ENCODE measurements at regions not wholly inside any gene's neighbourhood (a gene's known extent, or its start where the extent isn't known, plus 50 kb on each side); places are given as distances from the start of the nearest gene placed in this dataset.
"Not testable (repeated sequence)": the region's sequence is repeated elsewhere in the genome, so short reads cannot be mapped to it uniquely, and the experiment has no call there.

DNA sequence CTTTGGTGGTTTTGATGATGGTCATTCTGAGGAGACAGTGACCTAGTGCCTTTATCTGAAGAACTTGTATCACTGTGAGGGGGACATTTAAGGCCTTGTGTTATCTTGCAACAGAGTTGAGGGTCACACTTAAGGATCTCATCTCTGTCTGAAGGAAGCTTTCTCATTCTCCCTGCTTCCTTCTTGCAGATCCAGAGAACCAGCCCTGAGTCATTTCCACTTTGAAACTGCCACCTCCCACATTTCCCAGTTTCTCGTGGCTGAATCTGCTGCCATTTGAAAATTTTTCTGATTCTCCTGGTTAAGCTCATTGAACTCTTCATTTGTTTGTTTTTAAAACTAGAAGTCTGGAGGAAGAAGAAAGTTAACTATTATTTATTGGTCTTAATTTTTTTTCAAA lies 190.2 kb upstream of the CDH11 start:
- Histone ChIP-seq H3K36me3 (ENCODE audit: control insufficient read depth in 1 of 2, insufficient read depth in 2 of 2, low read length in 2 of 2) (no peaks in the 10 kb centered on the region), H3K9me2 (ENCODE audit: insufficient read depth) (no peaks in the 10 kb centered on the region), H3K4me3 (replicated peaks in 1 of 2; ENCODE audit: low read depth in 1 of 2, low read length in 2 of 2) (no peak overlapping the region), H3K4me2 (ENCODE audit: low read length) (no peak overlapping the region), H3K27ac (ENCODE audit: low read depth, low read length) (no peak overlapping the region), H3K79me2 (ENCODE audit: insufficient read depth, low read length) (no peaks in the 10 kb centered on the region), H2AFZ (ENCODE audit: low read depth, low read length, poor library complexity, severe bottlenecking) (no peak overlapping the region), H3K4me1 (ENCODE audit: control insufficient read depth in 1 of 2, insufficient read depth in 2 of 2, low read length in 2 of 2) (no peaks in the 10 kb centered on the region), H4K20me1 (ENCODE audit: insufficient read depth) (no peaks in the 10 kb centered on the region), H3K27me3 (ENCODE audit: insufficient read depth, low read length) (no peaks in the 10 kb centered on the region), H3K9me3 (ENCODE audit: control insufficient read depth in 1 of 2, insufficient read depth in 1 of 2, low read depth in 1 of 2, low read length in 2 of 2) (peaks cover 5 to 31% of the 10 kb centered on the region in 2 experiments; a peak in 2 of 4 replicates), H3K9ac (ENCODE audit: low read length) (no peak overlapping the region)
- BruUV-seq (replicated peaks) = no TSS peak
- ChIA-PET POLR2A (no interaction called here), CTCF (no interaction called here), RAD21 (ENCODE audit: low non-redundant PET in 1 of 2, low total read pairs in 2 of 2, uncharacterized antibody in 2 of 2, unreplicated experiment in 2 of 2) (no interaction called here)
- no peak for TF ChIP-seq SIN3A (IDR thresholded peaks at IDR 0.05; ENCODE audit: low read depth)
- TF ChIP-seq CBX3 (IDR thresholded peaks at IDR 0.05; ENCODE audit: low read depth) = no peak
- no peak for TF ChIP-seq ZFX (IDR thresholded peaks at IDR 0.05)
- intact Hi-C loops (cut with micrococcal nuclease) = no loop called here
- ATAC-seq (no peak), DNase-seq (ENCODE audit: low read depth, low spot score) (no peak)

GRCh38 chr16:65310491-65310890 lies 188.6 kb upstream of the CDH11 start:
- H3K9me2 ChIP-seq (ENCODE audit: insufficient read depth); H3K27me3 ChIP-seq (ENCODE audit: insufficient read depth, low read length); H3K27ac ChIP-seq (ENCODE audit: low read depth, low read length); H3K4me2 ChIP-seq (ENCODE audit: low read length); H3K4me3 ChIP-seq (replicated peaks in 1 of 2; ENCODE audit: low read depth in 1 of 2, low read length in 2 of 2); ATAC-seq; CTCF ChIA-PET; POLR2A ChIA-PET; DNase-seq (ENCODE audit: low read depth, low spot score); H3K9ac ChIP-seq (ENCODE audit: low read length); RAD21 ChIA-PET (ENCODE audit: low non-redundant PET in 1 of 2, low total read pairs in 2 of 2, uncharacterized antibody in 2 of 2, unreplicated experiment in 2 of 2); BruUV-seq (replicated peaks); intact Hi-C loops (cut with micrococcal nuclease); H3K79me2 ChIP-seq (ENCODE audit: insufficient read depth, low read length); H2AFZ ChIP-seq (ENCODE audit: low read depth, low read length, poor library complexity, severe bottlenecking); H3K36me3 ChIP-seq (ENCODE audit: control insufficient read depth in 1 of 2, insufficient read depth in 2 of 2, low read length in 2 of 2); H4K20me1 ChIP-seq (ENCODE audit: insufficient read depth); H3K4me1 ChIP-seq (ENCODE audit: control insufficient read depth in 1 of 2, insufficient read depth in 2 of 2, low read length in 2 of 2): not testable (repeated sequence)
- peaks cover 5 to 42% of the 10 kb centered on the region in 2 experiments; a peak in 2 of 4 replicates for H3K9me3 ChIP-seq (ENCODE audit: control insufficient read depth in 1 of 2, insufficient read depth in 1 of 2, low read depth in 1 of 2, low read length in 2 of 2)

GRCh38 chr16:65309354-65309753 lies 187.5 kb upstream of the CDH11 start:
- no peaks in the 10 kb centered on the region for H4K20me1 ChIP-seq (ENCODE audit: insufficient read depth)
- H3K36me3 ChIP-seq (ENCODE audit: control insufficient read depth in 1 of 2, insufficient read depth in 2 of 2, low read length in 2 of 2) = no peaks in the 10 kb centered on the region
- H3K4me1 ChIP-seq (ENCODE audit: control insufficient read depth in 1 of 2, insufficient read depth in 2 of 2, low read length in 2 of 2) = no peaks in the 10 kb centered on the region
- DNase-seq (ENCODE audit: low read depth, low spot score) (no peak), ATAC-seq (no peak)
- H2AFZ ChIP-seq (ENCODE audit: low read depth, low read length, poor library complexity, severe bottlenecking) = no peak overlapping the region
- no peak overlapping the region for H3K27ac ChIP-seq (ENCODE audit: low read depth, low read length)
- H3K27me3 ChIP-seq (ENCODE audit: insufficient read depth, low read length) = no peaks in the 10 kb centered on the region
- no peak overlapping the region for H3K9ac ChIP-seq (ENCODE audit: low read length)
- ChIA-PET RAD21 (ENCODE audit: low non-redundant PET in 1 of 2, low total read pairs in 2 of 2, uncharacterized antibody in 2 of 2, unreplicated experiment in 2 of 2) (no interaction called here), POLR2A (no interaction called here), CTCF (no interaction called here)
- peaks cover 6 to 40% of the 10 kb centered on the region in 2 experiments; a peak in 2 of 4 replicates for H3K9me3 ChIP-seq (ENCODE audit: control insufficient read depth in 1 of 2, insufficient read depth in 1 of 2, low read depth in 1 of 2, low read length in 2 of 2)
- intact Hi-C loops (cut with micrococcal nuclease) = no loop called here
- no TSS peak for BruUV-seq (replicated peaks)
- H3K79me2 ChIP-seq (ENCODE audit: insufficient read depth, low read length) = no peaks in the 10 kb centered on the region
- H3K9me2 ChIP-seq (ENCODE audit: insufficient read depth) = no peaks in the 10 kb centered on the region
- no peak overlapping the region for H3K4me2 ChIP-seq (ENCODE audit: low read length)
- no peak overlapping the region for H3K4me3 ChIP-seq (replicated peaks in 1 of 2; ENCODE audit: low read depth in 1 of 2, low read length in 2 of 2)
- TF ChIP-seq JUND (IDR thresholded peaks at IDR 0.05) (no peak), EZH2 (IDR thresholded peaks at IDR 0.05) (no peak), ZNF274 (IDR thresholded peaks at IDR 0.05; ENCODE audit: low read depth, low read length) (no peak), RAD21 (IDR thresholded peaks at IDR 0.05; ENCODE audit: low read depth) (no peak), REST (IDR thresholded peaks at IDR 0.05; ENCODE audit: low read depth) (no peak), ZBTB33 (IDR thresholded peaks at IDR 0.05; ENCODE audit: extremely low read depth, insufficient replicate concordance, low read length) (no peak), ELF1 (IDR thresholded peaks at IDR 0.05; ENCODE audit: borderline replicate concordance, low read depth) (no peak)
